OCI-LY3 (cell line): ENCODE measurements at regions not wholly inside any gene's neighbourhood (a gene's known extent, or its start where the extent isn't known, plus 50 kb on each side); places are given as distances from the start of the nearest gene placed in this dataset.

ENCODE experiments used
- EZH2phosphoT487 ChIP-seq: fragments of 200-600 bp; shearing (Covaris generic); IDR thresholded peaks from 2 replicates; pipeline ENCODE4 v1.6.1; 2018; ENCODE audit warnings: antibody characterized with exemption, mixed run types, low read depth
- TF ChIP-seq, protein P1 (sequence below): fragments of 200-600, 300-600 bp; sonication (generic); IDR thresholded peaks from 2 replicates; pipeline ENCODE4 v1.5.1; 2014; ENCODE audit warnings: antibody characterized with exemption, low read length, low read depth

DNA sequence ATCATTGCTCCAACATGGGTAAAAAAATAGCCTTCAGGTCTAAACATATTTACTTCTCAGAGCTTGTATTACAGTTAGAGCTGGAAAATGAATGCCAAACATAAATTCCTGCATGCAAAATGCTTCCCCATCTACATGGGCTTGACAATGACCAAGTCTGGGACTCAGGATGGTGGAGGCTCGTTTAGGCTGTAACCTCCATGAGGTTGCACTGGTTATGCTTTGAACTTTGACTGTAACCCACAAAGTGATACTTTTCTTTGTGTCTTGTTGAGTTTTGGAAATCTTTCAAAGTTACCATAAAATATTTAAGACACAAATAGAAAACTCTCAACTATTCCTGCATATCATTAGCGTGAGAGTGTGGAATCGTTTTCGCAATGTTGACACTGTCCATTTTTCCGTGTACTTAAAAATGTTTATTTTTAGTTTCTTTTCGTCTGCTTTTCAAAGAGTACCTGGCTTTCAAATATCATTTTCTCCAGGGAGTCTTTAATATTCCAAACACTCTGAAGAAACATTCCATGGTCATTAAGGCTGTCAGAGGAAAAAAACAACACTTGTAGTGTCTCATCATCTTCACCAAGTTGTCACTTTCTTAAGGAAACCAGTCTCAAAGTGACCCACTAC, 487.8 kb downstream of the ENC1 start:
- TF ChIP-seq, protein P1, sequence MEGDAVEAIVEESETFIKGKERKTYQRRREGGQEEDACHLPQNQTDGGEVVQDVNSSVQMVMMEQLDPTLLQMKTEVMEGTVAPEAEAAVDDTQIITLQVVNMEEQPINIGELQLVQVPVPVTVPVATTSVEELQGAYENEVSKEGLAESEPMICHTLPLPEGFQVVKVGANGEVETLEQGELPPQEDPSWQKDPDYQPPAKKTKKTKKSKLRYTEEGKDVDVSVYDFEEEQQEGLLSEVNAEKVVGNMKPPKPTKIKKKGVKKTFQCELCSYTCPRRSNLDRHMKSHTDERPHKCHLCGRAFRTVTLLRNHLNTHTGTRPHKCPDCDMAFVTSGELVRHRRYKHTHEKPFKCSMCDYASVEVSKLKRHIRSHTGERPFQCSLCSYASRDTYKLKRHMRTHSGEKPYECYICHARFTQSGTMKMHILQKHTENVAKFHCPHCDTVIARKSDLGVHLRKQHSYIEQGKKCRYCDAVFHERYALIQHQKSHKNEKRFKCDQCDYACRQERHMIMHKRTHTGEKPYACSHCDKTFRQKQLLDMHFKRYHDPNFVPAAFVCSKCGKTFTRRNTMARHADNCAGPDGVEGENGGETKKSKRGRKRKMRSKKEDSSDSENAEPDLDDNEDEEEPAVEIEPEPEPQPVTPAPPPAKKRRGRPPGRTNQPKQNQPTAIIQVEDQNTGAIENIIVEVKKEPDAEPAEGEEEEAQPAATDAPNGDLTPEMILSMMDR = no peak
- no peak for TF ChIP-seq EZH2phosphoT487
